ENCODE measurements at regions not wholly inside any gene's neighbourhood (a gene's known extent, or its start where the extent isn't known, plus 50 kb on each side); places are given as distances from the start of the nearest gene placed in this dataset.

DNA sequence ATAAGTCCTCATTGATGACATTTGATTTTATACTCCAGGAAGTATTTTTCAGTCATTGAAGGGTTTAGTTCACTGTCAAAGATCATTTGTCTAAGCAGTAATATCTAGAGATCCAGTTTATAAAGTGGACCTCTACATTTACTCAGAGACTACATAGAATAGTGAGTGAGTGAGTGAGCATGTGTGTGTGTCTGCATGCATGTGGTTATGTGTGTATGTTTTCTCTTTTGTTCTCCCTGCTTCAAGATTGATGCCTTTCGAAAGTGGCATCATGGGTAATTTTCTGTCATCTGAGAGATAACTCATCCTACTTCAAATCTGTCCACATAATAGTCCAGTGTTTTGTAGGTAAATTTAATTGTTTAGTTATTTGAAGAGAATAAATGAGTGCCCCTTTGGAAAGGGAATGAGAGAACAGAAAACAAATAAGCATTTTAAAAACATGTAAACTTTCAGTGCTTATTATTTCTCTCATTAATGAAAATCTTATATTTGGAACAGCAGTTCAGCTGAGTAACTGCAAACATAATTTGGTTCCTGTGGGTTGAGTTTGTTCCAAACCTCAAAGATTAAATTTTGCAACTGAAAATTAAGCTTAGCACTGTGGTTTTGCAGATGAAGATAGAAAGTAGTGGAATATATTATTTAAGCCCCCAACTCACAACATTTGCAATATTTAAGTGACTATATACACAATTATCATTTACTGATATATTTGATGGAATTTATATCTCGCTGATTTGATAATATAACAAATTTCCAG is 1295.1 kb upstream of the C9orf72 start:
- no peak for ATAC-seq
- H3K4me3 ChIP-seq = no peak overlapping the region
- H3K27ac ChIP-seq = no peak overlapping the region
- intact Hi-C loops (cut with DNase I) = no loop called here
- no peak for DNase-seq
- H3K4me1 ChIP-seq = no peaks in the 10 kb centered on the region
- TF ChIP-seq, protein P1, sequence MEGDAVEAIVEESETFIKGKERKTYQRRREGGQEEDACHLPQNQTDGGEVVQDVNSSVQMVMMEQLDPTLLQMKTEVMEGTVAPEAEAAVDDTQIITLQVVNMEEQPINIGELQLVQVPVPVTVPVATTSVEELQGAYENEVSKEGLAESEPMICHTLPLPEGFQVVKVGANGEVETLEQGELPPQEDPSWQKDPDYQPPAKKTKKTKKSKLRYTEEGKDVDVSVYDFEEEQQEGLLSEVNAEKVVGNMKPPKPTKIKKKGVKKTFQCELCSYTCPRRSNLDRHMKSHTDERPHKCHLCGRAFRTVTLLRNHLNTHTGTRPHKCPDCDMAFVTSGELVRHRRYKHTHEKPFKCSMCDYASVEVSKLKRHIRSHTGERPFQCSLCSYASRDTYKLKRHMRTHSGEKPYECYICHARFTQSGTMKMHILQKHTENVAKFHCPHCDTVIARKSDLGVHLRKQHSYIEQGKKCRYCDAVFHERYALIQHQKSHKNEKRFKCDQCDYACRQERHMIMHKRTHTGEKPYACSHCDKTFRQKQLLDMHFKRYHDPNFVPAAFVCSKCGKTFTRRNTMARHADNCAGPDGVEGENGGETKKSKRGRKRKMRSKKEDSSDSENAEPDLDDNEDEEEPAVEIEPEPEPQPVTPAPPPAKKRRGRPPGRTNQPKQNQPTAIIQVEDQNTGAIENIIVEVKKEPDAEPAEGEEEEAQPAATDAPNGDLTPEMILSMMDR (IDR thresholded peaks at IDR 0.05) = no peak
- H3K27me3 ChIP-seq (ENCODE audit: low read depth) = no peaks in the 10 kb centered on the region
- no peaks in the 10 kb centered on the region for H3K36me3 ChIP-seq
- H3K9me3 ChIP-seq = no peaks in the 10 kb centered on the region

DNA sequence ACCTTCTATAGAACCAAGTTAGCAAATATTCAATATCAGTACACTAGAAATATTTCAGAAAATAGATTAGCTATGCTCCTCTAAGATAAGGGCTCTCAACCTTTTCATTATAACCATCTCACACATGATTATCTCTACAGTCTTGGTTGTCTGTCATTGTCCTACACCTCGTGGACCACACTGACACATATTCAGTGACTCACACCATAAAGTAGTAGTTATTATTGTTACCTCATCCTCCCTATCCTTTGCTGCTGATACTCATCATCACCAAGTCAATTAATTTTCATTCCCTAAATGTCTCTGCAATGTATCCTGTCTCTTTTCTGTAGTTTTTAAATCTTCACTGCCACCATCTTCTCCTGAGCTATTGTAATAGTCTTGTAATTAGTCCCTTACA is 1309.2 kb upstream of the C9orf72 start:
- no peaks in the 10 kb centered on the region for H3K36me3 ChIP-seq
- H3K27ac ChIP-seq = no peak overlapping the region
- no peaks in the 10 kb centered on the region for H3K9me3 ChIP-seq
- no peaks in the 10 kb centered on the region for H3K4me1 ChIP-seq
- H3K27me3 ChIP-seq (ENCODE audit: low read depth) = no peaks in the 10 kb centered on the region
- DNase-seq (no peak), ATAC-seq (no peak)
- TF ChIP-seq, protein P1 (IDR thresholded peaks at IDR 0.05) = no peak
- no peak overlapping the region for H3K4me3 ChIP-seq
- intact Hi-C loops (cut with DNase I) = no loop called here

DNA sequence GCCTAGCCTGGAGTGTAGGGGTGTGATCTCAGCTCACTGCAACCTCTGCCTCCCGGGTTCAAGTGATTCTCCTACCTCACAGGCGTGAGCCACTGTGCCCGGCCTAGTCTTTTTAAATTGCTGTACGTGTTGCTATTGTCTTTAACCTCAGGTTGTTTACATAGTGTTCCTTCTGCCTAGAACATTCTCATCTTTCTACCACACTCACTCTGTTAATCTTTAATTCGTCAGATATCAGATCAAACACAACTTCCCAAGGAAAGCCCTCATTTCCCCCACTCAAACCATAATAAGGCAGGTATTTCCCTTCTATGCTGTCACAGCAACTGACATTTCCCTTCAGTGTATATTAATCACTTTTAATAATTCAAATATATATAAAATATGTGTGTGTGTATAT is 1310.0 kb upstream of the C9orf72 start:
- ATAC-seq = no peak
- TF ChIP-seq, protein P1 (IDR thresholded peaks at IDR 0.05) = no peak
- no peak for DNase-seq
- Histone ChIP-seq H3K36me3 (no peaks in the 10 kb centered on the region), H3K4me1 (no peaks in the 10 kb centered on the region), H3K27me3 (ENCODE audit: low read depth) (no peaks in the 10 kb centered on the region), H3K9me3 (no peaks in the 10 kb centered on the region), H3K4me3 (no peak overlapping the region), H3K27ac (no peak overlapping the region)
- intact Hi-C loops (cut with DNase I) = no loop called here

DNA sequence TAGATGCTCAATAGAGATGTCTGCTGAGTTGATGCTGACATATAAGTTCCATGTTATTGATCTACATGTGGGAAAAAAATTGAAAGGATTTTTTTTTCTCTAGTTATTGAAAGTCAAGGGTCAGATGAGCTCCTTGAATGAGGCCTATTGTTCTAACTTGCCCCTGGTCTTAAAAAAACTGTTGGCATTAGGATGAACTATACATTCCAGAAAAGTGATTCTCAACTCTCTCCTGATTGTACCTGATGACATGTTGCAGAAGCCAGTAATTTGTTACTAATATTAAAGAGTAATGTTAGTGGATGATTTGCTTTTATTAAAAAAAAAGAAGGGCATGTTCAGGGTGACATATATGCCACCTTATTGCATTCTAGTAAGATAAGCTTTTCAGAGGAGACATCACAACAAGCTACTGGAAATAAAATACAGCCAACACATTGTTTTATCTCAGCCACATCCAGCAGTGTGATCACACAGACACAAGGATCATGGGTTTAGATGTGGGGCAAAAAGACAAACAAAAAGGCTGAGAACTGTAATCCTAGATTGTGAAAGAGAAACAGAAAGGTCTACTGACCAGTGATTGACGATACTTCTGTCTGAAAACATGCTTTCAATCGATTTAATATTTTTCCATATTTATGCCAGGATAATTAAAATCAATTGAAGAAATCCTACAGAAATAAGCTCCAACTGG is 1314.1 kb upstream of the C9orf72 start:
- Histone ChIP-seq H3K27ac (no peak overlapping the region), H3K4me1 (no peaks in the 10 kb centered on the region), H3K4me3 (no peak overlapping the region), H3K9me3 (no peaks in the 10 kb centered on the region), H3K27me3 (ENCODE audit: low read depth) (no peaks in the 10 kb centered on the region), H3K36me3 (no peaks in the 10 kb centered on the region)
- DNase-seq (no peak), ATAC-seq (no peak)
- intact Hi-C loops (cut with DNase I) = no loop called here
- TF ChIP-seq, protein P1 (IDR thresholded peaks at IDR 0.05) = no peak

DNA sequence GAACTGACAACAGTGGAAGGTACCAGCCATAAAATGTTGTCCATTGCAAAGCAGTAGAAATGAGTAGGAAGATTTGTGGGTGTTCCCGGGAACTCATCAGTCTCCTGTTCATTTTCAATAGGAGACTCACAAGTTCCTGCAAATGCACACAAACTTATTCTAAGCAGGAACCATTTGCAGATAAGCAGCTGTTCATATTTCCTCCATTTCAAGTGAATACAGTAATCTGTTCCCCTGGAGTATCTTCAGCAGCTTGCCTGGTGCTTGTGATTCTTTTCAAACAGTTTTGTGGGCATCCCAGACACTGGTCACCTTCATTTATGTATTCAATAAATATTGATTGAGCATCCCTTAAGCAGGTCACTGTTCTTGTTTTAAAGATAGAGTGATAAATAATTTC is 1315.5 kb upstream of the C9orf72 start:
- H3K27ac ChIP-seq = no peak overlapping the region
- DNase-seq (no peak), ATAC-seq (no peak)
- H3K9me3 ChIP-seq = no peaks in the 10 kb centered on the region
- no peaks in the 10 kb centered on the region for H3K36me3 ChIP-seq
- intact Hi-C loops (cut with DNase I) = no loop called here
- no peak overlapping the region for H3K4me3 ChIP-seq
- no peaks in the 10 kb centered on the region for H3K4me1 ChIP-seq
- H3K27me3 ChIP-seq (ENCODE audit: low read depth) = no peaks in the 10 kb centered on the region
- TF ChIP-seq, protein P1 (IDR thresholded peaks at IDR 0.05) = no peak
